ENCODE measurements at regions not wholly inside any gene's neighbourhood (a gene's known extent, or its start where the extent isn't known, plus 50 kb on each side); places are given as distances from the start of the nearest gene placed in this dataset.

GRCh38 chr11:40030867-40031266 lies 1428.6 kb downstream of the LRRC4C start:
- POLR2A ChIA-PET (ENCODE audit: partially characterized antibody), result interaction anchor here (0.5 kb wide), 1 partner anchor 681 kb away, joined by 4 read pairs; no protein-coding TSS in a partner anchor
- no peaks in the 10 kb centered on the region for H3K79me1 ChIP-seq (ENCODE audit: low read depth, low read length)
- H3K23ac ChIP-seq (ENCODE audit: insufficient read length), result no peak overlapping the region
- no peak overlapping the region for H4K5ac ChIP-seq (ENCODE audit: insufficient read length, low read depth, low read length)
- no peak overlapping the region for H3K18ac ChIP-seq (ENCODE audit: extremely low read depth, low read length)
- H3K9me3 ChIP-seq (ENCODE audit: insufficient read depth in 2 of 2, low read depth in 1 of 2, low read length in 1 of 2), result no peaks in the 10 kb centered on the region
- no peak overlapping the region for H2BK15ac ChIP-seq (ENCODE audit: low read length)
- DNase-seq (ENCODE audit: low read depth in 1 of 2, low spot score in 2 of 2), result no peak
- CTCF ChIA-PET (ENCODE audit: partially characterized antibody), result interaction anchor here (1.3 kb wide), 1 partner anchor 9 kb away, joined by 5 read pairs; no protein-coding TSS in a partner anchor
- H2BK12ac ChIP-seq (ENCODE audit: low read depth, low read length), result no peak overlapping the region
- H4K20me1 ChIP-seq (replicated peaks in 1 of 2; ENCODE audit: control insufficient read depth in 1 of 2, insufficient read depth in 2 of 2, low read length in 2 of 2), result no peaks in the 10 kb centered on the region
- no peak overlapping the region for H4K91ac ChIP-seq (replicated peaks; ENCODE audit: insufficient read length, low read length)
- no peak overlapping the region for H3K9ac ChIP-seq (replicated peaks in 1 of 4; ENCODE audit: extremely low read depth in 1 of 4, low read depth in 3 of 4, low read length in 3 of 4)
- H3K56ac ChIP-seq (replicated peaks; ENCODE audit: insufficient read length, low read depth, low read length), result no peak overlapping the region
- H2BK5ac ChIP-seq (ENCODE audit: low read depth, low read length), result no peak overlapping the region
- H3K4me2 ChIP-seq (ENCODE audit: insufficient read depth in 1 of 2, low read depth in 2 of 2, low read length in 2 of 2), result peak overlapping the region; percentile 16 to 30; a peak in 1 of 4 replicates
- H3K36me3 ChIP-seq (ENCODE audit: control insufficient read depth in 2 of 4, insufficient read depth in 4 of 4, low read length in 3 of 4), result no peaks in the 10 kb centered on the region
- H2BK20ac ChIP-seq (ENCODE audit: low read length), result no peak overlapping the region
- H3K4ac ChIP-seq (replicated peaks; ENCODE audit: insufficient read length, low read depth, low read length), result no peak overlapping the region
- no peaks in the 10 kb centered on the region for H3K79me2 ChIP-seq (ENCODE audit: control insufficient read depth in 1 of 2, insufficient read depth in 2 of 2, low read length in 2 of 2)
- H3K4me3 ChIP-seq (ENCODE audit: extremely low read depth in 1 of 4, insufficient read depth in 2 of 4, low read depth in 3 of 4, low read length in 4 of 4), result peak overlapping the region in 1 of 4 experiments; percentile 19; a peak in 1 of 8 replicates
- peaks cover 0 to 3% (median 1%) of the 10 kb centered on the region in 4 experiments; a peak in 1 of 7 replicates for H3K4me1 ChIP-seq (replicated peaks in 1 of 4; ENCODE audit: control insufficient read depth in 3 of 4, insufficient read depth in 4 of 4, low read length in 3 of 4)
- no peak overlapping the region for H3K14ac ChIP-seq (ENCODE audit: insufficient read length)
- H3K27me3 ChIP-seq (replicated peaks in 1 of 4; ENCODE audit: control insufficient read depth in 3 of 4, extremely low read depth in 1 of 4, insufficient read depth in 3 of 4, low read length in 3 of 4), result no peaks in the 10 kb centered on the region
- no peaks in the 10 kb centered on the region for H3K23me2 ChIP-seq (ENCODE audit: low read depth, low read length)
- H2BK120ac ChIP-seq (replicated peaks; ENCODE audit: low read depth, low read length), result no peak overlapping the region
- H2AFZ ChIP-seq (ENCODE audit: low read length), result no peak overlapping the region
- H2AK5ac ChIP-seq (ENCODE audit: low read depth, low read length), result no peak overlapping the region
- TF ChIP-seq TAF1 (IDR thresholded peaks at IDR 0.05; ENCODE audit: low read depth, low read length) (no peak), RXRA (IDR thresholded peaks at IDR 0.05; ENCODE audit: insufficient read depth, low read depth, low read length) (no peak), HDAC2 (IDR thresholded peaks at IDR 0.05; ENCODE audit: borderline replicate concordance in 1 of 2, low read depth in 2 of 2, low read length in 2 of 2) (peak; percentile 54 to 79; a peak in 1 of 4 replicates)
- FAIRE-seq, result no peak
- no peak overlapping the region for H4K8ac ChIP-seq (ENCODE audit: extremely low read depth, insufficient read depth, low read length)
- 22% methylated on average over 2 of the region's 2 CpGs; no CpG with 5 or more reads in 1 of the 2 experiments for WGBS, 2 experiments (ENCODE audit: extremely low coverage in 1 of 2, insufficient coverage in 1 of 2, insufficient read length in 1 of 2, insufficient replicate concordance in 2 of 2, low coverage in 1 of 2, low lambda C conversion rate in 2 of 2, missing lambda C conversion rate in 1 of 2)
- H3K27ac ChIP-seq (ENCODE audit: low read depth, low read length), result no peak overlapping the region
